ENCODE measurements at regions not wholly inside any gene's neighbourhood (a gene's known extent, or its start where the extent isn't known, plus 50 kb on each side); places are given as distances from the start of the nearest gene placed in this dataset.

DNA sequence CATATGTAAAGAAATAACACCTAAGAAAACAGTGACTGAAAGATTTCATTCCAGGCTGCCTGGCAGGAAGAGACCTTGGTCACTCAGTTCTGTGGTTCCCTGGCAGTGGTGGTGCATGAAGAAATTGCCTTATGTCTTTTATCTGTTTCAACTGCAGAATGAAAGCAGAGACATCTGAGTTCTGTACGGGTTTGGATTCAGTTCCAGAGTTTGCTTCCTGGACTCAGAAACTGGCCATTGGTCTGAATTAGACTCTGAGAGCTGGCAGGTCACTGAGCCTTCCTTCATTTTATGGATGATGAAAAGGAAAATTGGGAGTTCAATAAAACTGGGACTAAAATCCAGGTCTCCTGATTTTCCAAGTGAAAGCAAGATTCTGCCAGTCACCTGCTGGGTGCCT lies 428.9 kb upstream of the AUTS2 start:
- TF ChIP-seq, protein P1, sequence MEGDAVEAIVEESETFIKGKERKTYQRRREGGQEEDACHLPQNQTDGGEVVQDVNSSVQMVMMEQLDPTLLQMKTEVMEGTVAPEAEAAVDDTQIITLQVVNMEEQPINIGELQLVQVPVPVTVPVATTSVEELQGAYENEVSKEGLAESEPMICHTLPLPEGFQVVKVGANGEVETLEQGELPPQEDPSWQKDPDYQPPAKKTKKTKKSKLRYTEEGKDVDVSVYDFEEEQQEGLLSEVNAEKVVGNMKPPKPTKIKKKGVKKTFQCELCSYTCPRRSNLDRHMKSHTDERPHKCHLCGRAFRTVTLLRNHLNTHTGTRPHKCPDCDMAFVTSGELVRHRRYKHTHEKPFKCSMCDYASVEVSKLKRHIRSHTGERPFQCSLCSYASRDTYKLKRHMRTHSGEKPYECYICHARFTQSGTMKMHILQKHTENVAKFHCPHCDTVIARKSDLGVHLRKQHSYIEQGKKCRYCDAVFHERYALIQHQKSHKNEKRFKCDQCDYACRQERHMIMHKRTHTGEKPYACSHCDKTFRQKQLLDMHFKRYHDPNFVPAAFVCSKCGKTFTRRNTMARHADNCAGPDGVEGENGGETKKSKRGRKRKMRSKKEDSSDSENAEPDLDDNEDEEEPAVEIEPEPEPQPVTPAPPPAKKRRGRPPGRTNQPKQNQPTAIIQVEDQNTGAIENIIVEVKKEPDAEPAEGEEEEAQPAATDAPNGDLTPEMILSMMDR (IDR thresholded peaks at IDR 0.05), result no peak
- TF ChIP-seq POLR2A (IDR thresholded peaks at IDR 0.05) (no peak), POLR2AphosphoS5 (IDR thresholded peaks at IDR 0.05) (no peak), EP300 (IDR thresholded peaks at IDR 0.05) (no peak)
